ENCODE measurements at regions not wholly inside any gene's neighbourhood (a gene's known extent, or its start where the extent isn't known, plus 50 kb on each side); places are given as distances from the start of the nearest gene placed in this dataset.

GRCh38 chrX:74049126-74049525 lies 196.6 kb upstream of the XIST start:
- TF ChIP-seq, protein P1, sequence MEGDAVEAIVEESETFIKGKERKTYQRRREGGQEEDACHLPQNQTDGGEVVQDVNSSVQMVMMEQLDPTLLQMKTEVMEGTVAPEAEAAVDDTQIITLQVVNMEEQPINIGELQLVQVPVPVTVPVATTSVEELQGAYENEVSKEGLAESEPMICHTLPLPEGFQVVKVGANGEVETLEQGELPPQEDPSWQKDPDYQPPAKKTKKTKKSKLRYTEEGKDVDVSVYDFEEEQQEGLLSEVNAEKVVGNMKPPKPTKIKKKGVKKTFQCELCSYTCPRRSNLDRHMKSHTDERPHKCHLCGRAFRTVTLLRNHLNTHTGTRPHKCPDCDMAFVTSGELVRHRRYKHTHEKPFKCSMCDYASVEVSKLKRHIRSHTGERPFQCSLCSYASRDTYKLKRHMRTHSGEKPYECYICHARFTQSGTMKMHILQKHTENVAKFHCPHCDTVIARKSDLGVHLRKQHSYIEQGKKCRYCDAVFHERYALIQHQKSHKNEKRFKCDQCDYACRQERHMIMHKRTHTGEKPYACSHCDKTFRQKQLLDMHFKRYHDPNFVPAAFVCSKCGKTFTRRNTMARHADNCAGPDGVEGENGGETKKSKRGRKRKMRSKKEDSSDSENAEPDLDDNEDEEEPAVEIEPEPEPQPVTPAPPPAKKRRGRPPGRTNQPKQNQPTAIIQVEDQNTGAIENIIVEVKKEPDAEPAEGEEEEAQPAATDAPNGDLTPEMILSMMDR (IDR thresholded peaks at IDR 0.05), result no peak
- TF ChIP-seq POLR2A (IDR thresholded peaks at IDR 0.05), result no peak

Measured in testis (tissue), 2 donors.